ENCODE measurements at regions not wholly inside any gene's neighbourhood (a gene's known extent, or its start where the extent isn't known, plus 50 kb on each side); places are given as distances from the start of the nearest gene placed in this dataset.

GRCh38 chr10:33109384-33109783 lies 151.4 kb upstream of the ITGB1 start:
- H3K4me1 ChIP-seq, result peaks cover 0 to 18% of the 10 kb centered on the region in 2 donors
- no peak overlapping the region for H3K4me3 ChIP-seq
- no peaks in the 10 kb centered on the region for H3K36me3 ChIP-seq
- DNase-seq (ENCODE audit: low spot score), result no peak
- no peak overlapping the region for H3K27ac ChIP-seq
- H3K27me3 ChIP-seq, result no peaks in the 10 kb centered on the region
- TF ChIP-seq CTCF (IDR thresholded peaks at IDR 0.05), result no peak
- H3K9me3 ChIP-seq, result no peaks in the 10 kb centered on the region

DNA sequence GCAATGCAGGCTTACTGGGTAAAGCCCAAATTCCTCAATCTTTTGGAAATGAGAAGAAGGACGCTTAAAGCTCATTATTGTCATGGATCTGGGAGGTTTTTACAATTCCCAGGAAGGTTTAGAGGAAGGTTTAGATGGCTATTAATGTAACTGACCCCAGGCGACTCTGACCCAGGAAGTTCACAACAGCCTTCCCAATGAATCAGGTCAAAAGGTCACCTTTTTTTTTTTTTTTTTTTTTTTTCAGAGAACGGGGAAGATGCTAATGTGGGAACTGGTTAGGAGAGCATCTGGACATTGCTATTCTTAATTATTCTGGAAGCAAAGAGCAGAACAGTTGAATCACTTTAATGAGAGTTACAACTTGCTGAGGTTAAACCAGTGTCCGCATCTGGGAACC lies 149.9 kb upstream of the ITGB1 start:
- no peak for TF ChIP-seq CTCF (IDR thresholded peaks at IDR 0.05)
- H3K27me3 ChIP-seq, result no peaks in the 10 kb centered on the region
- no peak overlapping the region for H3K27ac ChIP-seq
- no peaks in the 10 kb centered on the region for H3K36me3 ChIP-seq
- no peak overlapping the region for H3K4me3 ChIP-seq
- H3K4me1 ChIP-seq, result peaks cover 0 to 3% of the 10 kb centered on the region in 2 donors
- no peak for DNase-seq (ENCODE audit: low spot score)
- H3K9me3 ChIP-seq, result peaks cover 0 to 5% of the 10 kb centered on the region in 2 donors

DNA sequence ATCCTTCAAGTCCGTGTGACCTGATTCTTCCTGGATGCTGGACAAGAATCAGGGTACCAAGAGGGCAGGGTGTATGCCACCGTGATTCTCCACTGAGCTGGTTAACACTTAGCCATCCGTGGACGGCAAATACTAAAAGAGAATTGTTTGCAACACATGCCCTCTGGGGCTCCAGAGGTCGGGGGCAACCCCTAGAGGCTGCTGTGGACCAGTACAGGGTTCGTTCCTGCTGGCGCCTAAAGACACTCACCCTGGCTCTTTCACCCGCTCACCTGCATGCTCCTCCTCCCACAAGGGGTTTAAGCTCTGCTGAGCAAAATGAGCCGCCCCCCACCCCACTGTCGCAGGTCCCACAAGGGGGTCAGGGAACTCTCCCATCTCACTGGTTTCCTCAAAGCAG lies 148.7 kb upstream of the ITGB1 start:
- DNase-seq (ENCODE audit: low spot score), result no peak
- TF ChIP-seq CTCF (IDR thresholded peaks at IDR 0.05), result no peak
- no peak overlapping the region for H3K4me3 ChIP-seq
- H3K27ac ChIP-seq, result no peak overlapping the region
- H3K9me3 ChIP-seq, result peaks cover 0 to 5% of the 10 kb centered on the region in 2 donors
- no peaks in the 10 kb centered on the region for H3K27me3 ChIP-seq
- H3K36me3 ChIP-seq, result no peaks in the 10 kb centered on the region
- H3K4me1 ChIP-seq, result no peaks in the 10 kb centered on the region

GRCh38 chr10:33103863-33104379 lies 145.9 kb upstream of the ITGB1 start:
- Histone ChIP-seq H3K9me3 (peaks cover 0 to 5% of the 10 kb centered on the region in 2 donors), H3K4me1 (no peaks in the 10 kb centered on the region), H3K27me3 (no peaks in the 10 kb centered on the region), H3K27ac (no peak overlapping the region), H3K36me3 (no peaks in the 10 kb centered on the region), H3K4me3 (no peak overlapping the region)
- no peak for TF ChIP-seq CTCF (IDR thresholded peaks at IDR 0.05)
- DNase-seq (ENCODE audit: low spot score), result no peak

- Histone ChIP-seq H3K27me3 (no peaks in the 10 kb centered on the region), H3K4me3 (no peak overlapping the region), H3K27ac (no peak overlapping the region), H3K4me1 (no peaks in the 10 kb centered on the region), H3K36me3 (no peaks in the 10 kb centered on the region), H3K9me3 (peaks cover 0 to 5% of the 10 kb centered on the region in 2 donors)
- no peak for DNase-seq (ENCODE audit: low spot score)
- TF ChIP-seq CTCF (IDR thresholded peaks at IDR 0.05), result no peak
Measured at GRCh38 chr10:33102071-33102470, 144.0 kb upstream of the ITGB1 start.

GRCh38 chr10:33101392-33101787 lies 143.4 kb upstream of the ITGB1 start:
- H3K4me3 ChIP-seq, result no peak overlapping the region
- H3K27ac ChIP-seq, result no peak overlapping the region
- TF ChIP-seq CTCF (IDR thresholded peaks at IDR 0.05), result no peak

More at GRCh38 chr10:33101392-33101787, 143.4 kb upstream of the ITGB1 start:
- H3K9me3 ChIP-seq, result peaks cover 0 to 5% of the 10 kb centered on the region in 2 donors
- no peaks in the 10 kb centered on the region for H3K36me3 ChIP-seq
- H3K4me1 ChIP-seq, result no peaks in the 10 kb centered on the region
- DNase-seq (ENCODE audit: low spot score), result no peak
- no peaks in the 10 kb centered on the region for H3K27me3 ChIP-seq
